Sciatic nerve (tissue), 2 donors: ENCODE measurements at regions not wholly inside any gene's neighbourhood (a gene's known extent, or its start where the extent isn't known, plus 50 kb on each side); places are given as distances from the start of the nearest gene placed in this dataset.
"Not testable (repeated sequence)": the region's sequence is repeated elsewhere in the genome, so short reads cannot be mapped to it uniquely, and the experiment has no call there.

ENCODE experiments used
- ATAC-seq: fragments of 200-7000 bp; cut with Tn5 transposase; one replicate; pipeline ENCODE4 v1.9.1; 2020; ENCODE audit warnings: mild to moderate bottlenecking, moderate library complexity
- DNase-seq: peaks from one replicate; pipeline ENCODE4 v3.0.0-alpha.2; 2020; ENCODE audit warnings: low spot score
- intact Hi-C: fragments of 100-400 bp; cut with DNase I; formaldehyde crosslinking; loops from one replicate; pipeline ENCODE4 v1.14.2; 2022
- donor health status: DM: no; HTN: no; CAD: no.
- donor health status: DM: no; HTN: no; CAD: no.

GRCh38 chr2:53235836-53236582 lies 531.6 kb upstream of the CHAC2 start:
- ATAC-seq (no peak), DNase-seq (no peak)
- intact Hi-C loops = no loop called here

- intact Hi-C loops = no loop called here
- no peak for DNase-seq
- no peak for ATAC-seq
Observed at GRCh38 chr2:53234548-53234903, 533.1 kb upstream of the CHAC2 start.

GRCh38 chr2:53233759-53234547 lies 533.7 kb upstream of the CHAC2 start:
- DNase-seq = no peak
- no peak for ATAC-seq
- intact Hi-C loops = no loop called here

DNA sequence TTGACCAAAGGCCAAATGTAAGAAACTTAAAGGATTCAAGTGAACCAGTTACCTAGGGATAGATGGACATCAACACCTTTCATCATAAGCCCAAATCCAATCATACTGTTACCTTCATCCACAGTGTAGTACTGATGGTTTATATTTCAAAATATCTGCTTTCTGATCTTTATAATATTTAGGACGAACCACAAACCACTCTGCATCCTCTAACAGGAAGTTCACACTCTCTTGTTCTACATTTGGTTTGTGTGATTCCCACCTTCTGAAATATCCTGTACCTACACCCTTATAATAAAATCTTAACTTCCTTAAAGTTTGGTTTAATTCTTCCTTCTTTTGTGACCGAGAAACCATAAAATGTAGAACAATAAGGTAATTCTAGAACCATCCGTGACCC lies 535.7 kb upstream of the CHAC2 start:
- ATAC-seq (no peak), DNase-seq (no peak)
- intact Hi-C loops = no loop called here

DNA sequence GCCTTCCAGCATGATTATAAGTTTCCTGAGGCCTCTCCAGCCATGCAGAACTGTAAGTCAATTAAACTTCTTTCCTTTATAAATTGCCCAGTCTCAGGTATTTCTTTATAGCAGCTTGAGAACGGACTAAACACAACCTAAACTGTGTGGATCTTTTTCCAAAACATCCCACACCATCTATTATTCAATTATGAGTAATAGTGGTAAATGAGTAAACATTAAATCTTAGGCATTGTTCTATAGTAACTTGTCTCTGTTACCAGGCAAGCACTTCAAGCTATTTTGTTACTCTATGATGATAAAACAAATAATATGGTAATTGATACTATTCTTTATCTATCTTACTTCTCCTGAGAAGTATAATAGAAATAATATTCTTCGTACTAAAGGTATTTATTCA lies 536.9 kb upstream of the CHAC2 start:
- intact Hi-C loops = no loop called here
- DNase-seq (no peak), ATAC-seq (no peak)

GRCh38 chr2:53227535-53227934 lies 540.1 kb upstream of the CHAC2 start:
- DNase-seq (no peak), ATAC-seq (no peak)
- intact Hi-C loops = no loop called here

DNA sequence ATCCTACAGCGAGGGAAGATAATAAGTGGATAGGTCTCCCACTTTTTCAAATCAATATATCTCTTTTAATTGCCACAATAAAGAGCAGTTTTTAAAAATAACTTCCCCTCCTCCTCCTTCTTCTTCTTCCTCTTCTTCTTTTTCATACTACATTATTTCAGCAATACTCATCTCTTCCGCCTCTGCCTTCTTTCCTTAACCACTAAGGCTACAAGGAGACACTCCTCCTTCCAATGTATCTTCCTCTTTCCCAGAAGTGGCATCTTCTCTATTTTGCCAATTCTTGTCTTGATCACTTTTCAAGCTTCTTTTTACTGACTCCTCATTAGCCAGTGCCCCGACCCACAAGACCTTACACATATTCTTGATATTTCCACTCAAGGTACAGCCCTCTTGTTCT lies 546.6 kb upstream of the CHAC2 start:
- intact Hi-C loops = no loop called here
- ATAC-seq (no peak), DNase-seq (no peak)

DNA sequence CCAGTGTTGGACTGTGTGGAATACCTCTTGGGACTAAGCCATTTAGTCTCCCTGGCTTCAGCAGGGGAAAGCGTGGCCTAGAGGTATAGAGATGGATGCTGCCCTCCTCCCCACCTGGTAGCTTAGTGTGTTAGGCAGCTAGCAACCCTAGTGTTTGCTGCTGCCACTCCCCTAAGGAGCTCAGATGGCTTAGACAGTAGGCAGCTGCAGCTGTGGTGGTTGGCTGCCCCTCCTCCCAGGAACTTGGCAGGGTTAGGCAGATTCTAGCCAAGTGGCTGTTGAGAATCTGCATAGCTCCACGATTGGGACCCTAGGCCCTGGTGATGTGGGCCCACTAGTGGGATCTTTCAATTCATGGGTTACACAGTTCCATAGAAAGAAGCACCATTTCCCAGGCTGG lies 550.4 kb upstream of the CHAC2 start:
- intact Hi-C loops = no loop called here
- ATAC-seq = no peak

DNA sequence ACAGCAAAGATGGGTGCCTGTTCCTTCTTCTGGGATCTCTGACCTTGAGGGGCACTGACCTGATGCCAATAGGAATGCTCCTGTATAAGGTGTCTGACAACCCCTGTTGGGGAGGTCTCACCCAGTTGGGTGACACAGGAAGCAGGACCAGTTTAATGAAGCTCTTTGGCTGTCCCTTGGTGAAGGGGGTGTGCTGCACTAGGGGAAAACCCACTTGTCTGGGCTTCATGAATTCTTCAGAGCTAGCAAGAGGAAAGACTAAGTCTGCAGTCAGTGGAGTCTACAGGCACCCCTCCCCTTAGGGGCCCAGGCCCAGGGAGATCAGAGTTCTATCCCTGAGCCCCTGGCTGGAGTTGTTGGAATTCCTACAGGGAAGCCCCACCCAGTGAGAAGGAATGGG lies 550.8 kb upstream of the CHAC2 start:
- intact Hi-C loops = no loop called here
- DNase-seq = no peak
- ATAC-seq = no peak

More for the DNA sequence above, 550.4 kb upstream of the CHAC2 start:
- DNase-seq = no peak

GRCh38 chr2:53212576-53212975 lies 555.0 kb upstream of the CHAC2 start:
- intact Hi-C loops = no loop called here
- DNase-seq (no peak), ATAC-seq (no peak)

GRCh38 chr2:53211201-53211774 lies 556.3 kb upstream of the CHAC2 start:
- DNase-seq (no peak), ATAC-seq (no peak)
- intact Hi-C loops = no loop called here

DNA sequence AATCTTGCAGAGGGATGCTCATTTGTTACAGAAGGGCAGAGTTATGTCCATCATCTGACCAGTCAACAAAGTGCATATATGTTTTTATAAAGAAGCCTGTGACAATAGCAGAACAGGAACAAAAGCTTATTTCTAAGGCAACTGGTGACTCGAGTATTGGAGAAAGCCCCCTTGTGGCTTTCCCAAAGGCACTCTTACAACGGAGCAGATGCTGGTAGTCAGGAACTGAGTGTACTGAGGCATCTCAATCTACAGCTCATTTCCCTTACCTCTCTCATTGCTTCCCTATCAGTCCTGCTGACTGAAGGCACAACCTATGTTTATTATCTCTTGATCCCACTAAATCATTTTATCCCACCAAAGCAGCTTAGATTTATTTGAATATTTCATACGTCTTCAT lies 557.1 kb upstream of the CHAC2 start:
- intact Hi-C loops = no loop called here

GRCh38 chr2:53209679-53210458 lies 557.7 kb upstream of the CHAC2 start:
- ATAC-seq (no peak), DNase-seq (no peak)
- intact Hi-C loops = no loop called here

More for the DNA sequence above, 557.1 kb upstream of the CHAC2 start:
- DNase-seq (no peak), ATAC-seq (no peak)

GRCh38 chr2:53208815-53209214 lies 558.8 kb upstream of the CHAC2 start:
- ATAC-seq (no peak), DNase-seq (no peak)
- intact Hi-C loops = no loop called here

- DNase-seq, intact Hi-C loops, ATAC-seq: not testable (repeated sequence)
Observed at GRCh38 chr2:53206226-53206625, 561.4 kb upstream of the CHAC2 start.

GRCh38 chr2:53202063-53202462 lies 565.5 kb upstream of the CHAC2 start:
- intact Hi-C loops = no loop called here
- ATAC-seq (peak; percentile 81), DNase-seq (no peak)

DNA sequence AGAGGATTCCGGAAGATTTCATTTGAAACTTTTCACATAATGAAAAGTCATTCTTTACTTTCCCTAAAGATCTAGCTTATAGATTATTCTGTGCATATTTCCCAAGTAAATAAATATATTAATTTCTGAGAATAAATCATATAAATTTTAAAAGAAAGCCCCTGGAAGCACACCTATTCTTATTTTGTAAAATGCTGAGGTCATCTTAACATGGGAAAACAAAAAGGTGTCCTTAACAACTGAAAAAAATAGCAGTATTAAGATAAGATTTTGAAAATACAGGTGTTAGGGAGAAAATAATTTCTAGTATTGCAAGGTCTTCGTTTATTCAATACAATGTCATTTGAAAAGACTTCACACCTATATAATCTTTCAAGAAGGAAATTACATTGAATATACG lies 567.5 kb upstream of the CHAC2 start:
- intact Hi-C loops = no loop called here
- no peak for ATAC-seq
- DNase-seq = no peak

DNA sequence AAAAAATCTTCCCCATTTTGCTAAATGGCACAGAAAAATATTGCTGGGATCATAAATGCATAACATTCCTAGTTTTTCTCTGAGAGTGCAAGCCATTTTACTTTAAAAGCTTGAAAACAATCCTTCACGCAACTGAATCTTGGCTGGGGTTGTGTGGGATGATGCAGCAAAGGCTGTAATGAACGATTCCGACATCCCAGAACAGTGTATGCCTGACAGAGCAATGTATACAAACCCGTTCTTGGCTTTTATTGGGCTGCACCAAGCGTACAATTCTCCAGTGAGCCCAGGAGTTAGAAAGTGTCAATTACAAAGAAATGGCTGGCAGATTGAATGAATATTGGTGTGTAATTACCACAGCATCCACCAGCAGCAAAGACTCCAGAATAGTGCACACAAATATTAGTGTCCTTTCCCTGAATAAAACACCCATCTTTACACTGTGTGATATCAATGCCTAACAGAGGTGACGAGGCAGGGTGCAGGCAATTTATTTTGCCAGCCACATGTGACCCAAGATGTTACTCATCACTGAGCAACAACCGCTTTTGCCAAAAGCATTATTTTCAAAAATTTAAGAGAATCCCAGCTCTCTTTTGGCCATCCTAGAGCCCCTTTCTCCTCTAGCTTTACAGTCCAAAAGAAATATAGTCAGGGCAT lies 578.6 kb upstream of the CHAC2 start:
- ATAC-seq (no peak), DNase-seq (no peak)
- intact Hi-C loops = no loop called here

GRCh38 chr2:53183581-53183980 lies 584.0 kb upstream of the CHAC2 start:
- DNase-seq = no peak
- ATAC-seq = no peak
- intact Hi-C loops = no loop called here
